Brain pericyte (primary cell): ENCODE measurements at regions not wholly inside any gene's neighbourhood (a gene's known extent, or its start where the extent isn't known, plus 50 kb on each side); places are given as distances from the start of the nearest gene placed in this dataset.

Experiments
- DNase-seq: peaks from one replicate; pipeline ENCODE4 v3.0.0-alpha.2; 2012; ENCODE audit warnings: low read depth, low spot score

DNA sequence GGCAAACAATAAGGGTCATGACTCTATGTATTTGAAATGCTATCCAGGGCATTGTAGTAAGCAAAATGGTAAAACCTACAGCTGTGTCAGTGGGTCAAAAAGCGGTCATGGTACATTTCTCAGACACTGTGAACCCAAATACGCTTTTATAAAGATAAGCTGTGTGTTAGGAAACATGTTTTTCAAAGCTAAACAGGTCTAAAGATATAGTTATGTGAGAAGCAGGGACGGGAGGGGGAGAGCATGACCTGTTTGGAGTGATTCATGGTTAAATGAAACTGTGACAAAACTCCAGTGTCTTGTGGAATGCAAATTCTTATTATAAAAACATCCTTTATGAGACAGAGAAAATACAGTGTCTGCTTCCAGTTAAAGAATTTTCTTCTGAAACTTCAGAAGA, 205.4 kb upstream of the BMP2 start:
- DNase-seq, result no peak

DNA sequence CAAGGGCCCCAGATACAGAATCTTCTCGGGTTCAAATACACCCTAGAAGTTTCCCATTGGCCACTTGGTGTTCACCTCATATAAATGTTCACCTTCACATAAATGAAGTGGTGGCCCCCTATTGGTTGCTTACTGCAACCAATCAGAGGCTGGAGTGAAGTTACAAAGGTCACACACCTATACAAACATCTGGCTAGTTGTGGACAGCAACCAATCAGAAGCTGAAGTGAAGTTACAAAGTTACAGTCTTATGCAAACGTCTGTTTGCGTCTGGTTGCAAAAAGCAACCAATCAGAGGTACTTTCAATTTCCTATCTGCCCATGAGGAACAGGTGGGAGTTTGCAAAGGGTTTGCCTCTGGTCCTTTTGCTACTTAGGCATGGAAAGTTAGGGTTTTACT, 206.5 kb upstream of the BMP2 start:
- no peak for DNase-seq

DNA sequence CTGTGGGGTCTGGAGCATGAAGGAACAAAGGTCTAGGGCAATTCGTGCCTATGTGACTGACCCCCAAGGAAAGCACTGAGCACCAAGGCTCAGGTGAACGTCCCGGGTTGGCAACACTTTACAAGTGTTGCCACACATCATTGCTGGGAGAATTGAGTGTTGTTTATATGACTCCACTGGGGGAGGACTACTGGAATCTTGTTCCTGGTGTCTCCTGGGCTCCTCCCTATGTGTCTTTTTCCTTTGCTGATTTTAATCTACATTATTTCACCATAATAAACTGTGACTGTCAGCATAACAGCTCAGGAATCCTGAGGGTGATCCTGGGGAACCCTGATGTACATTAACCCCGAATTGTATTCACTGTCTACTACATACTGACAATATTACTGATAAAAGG, 207.7 kb upstream of the BMP2 start:
- no peak for DNase-seq

DNA sequence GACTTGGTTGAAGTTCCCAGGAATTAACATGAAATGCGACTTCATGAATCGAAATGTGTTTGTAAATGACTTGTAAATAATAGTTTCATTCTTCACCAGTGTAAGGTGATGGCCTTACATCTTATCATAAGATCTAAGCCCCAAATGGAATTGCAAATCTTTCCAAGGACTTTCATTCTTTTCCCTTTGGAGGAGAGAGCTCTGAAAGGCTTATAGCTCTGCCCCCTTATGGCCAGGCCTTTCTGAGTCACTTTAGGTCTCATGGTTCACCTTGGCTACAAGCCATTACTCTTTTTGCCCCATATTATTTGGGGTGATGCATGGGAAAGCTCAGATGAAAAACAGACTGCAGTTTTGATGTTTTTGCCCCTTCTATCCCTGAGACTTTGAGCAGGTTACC, 209.1 kb upstream of the BMP2 start:
- DNase-seq, result no peak

DNA sequence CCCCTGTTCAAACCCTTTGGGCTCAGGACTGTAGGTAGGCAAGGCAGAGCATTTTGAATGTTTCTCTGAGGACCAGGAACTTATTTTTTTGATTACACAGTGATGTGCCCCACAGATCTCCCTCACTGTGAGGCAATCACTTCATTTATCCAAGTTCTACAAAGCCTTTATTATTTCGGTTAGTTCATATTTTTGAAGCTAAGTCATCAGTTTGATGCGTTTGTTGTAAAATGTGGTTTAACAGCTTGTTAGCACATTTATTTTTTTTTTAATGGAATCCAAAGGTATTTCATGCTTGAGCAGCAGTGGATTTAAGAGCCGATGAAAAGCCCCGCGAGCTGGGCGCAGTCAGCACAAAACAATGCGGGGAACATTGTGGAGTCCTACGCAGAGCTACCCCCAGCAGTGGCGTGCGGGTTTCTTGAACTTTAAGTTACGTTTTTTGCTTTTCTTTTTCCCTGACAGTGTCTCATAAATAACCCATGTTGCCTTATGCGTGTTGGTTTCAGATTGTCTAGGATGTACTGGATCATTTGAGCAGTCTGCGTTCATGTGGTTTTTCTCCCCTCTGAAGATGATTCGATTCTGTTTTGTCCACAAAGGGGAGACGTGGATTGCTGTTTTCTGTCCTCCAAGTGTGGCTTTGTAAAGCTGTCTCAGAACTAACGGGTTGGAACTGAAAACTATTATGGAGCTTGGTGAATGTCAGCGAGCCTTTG, 233.6 kb upstream of the BMP2 start:
- DNase-seq, result peak; percentile 46

DNA sequence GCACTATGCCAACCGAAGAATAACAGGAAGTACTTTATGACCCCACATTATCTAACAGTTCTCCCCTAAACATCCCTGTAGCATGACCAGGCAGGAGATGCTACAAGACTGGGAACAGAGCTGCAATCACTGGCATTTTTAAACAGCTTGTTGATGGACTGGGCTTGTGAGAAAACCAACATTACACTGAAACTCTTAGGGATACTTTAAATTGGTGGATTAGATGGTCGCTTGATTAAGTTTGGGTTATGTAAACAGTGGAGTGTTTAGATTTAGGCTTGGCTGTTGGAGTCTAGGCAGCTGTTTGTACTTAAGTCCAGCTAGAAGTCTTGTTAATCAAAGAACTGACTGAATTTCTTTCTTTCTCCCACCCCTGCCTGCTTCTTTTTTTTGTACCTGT, 234.1 kb upstream of the BMP2 start:
- peak; percentile 34 for DNase-seq

DNA sequence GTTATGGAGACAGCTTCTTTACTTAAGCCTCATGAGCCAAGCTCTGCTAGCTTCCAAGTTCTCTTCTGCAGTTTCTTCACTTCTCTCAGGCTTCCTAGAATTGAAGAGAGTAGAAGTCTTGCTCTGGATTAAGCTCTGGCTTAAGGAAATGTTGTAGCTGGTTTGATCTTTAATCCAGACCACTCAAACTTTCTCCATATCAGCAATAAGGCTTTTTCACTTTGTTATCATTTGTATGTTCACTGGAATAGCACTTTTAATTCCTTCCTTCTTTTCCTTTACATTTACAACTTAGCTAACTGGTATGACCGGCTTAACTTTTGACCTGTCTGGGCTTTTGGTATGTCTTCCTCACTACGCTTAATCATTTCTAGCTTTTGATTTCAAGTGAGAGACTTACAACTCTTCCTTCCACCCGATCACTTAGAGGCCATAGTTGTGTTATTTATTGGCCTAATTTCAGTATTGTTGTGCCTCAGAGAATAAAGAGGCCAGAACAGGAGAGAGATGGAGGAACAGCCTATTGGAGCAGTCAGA, 236.6 kb upstream of the BMP2 start:
- no peak for DNase-seq

DNA sequence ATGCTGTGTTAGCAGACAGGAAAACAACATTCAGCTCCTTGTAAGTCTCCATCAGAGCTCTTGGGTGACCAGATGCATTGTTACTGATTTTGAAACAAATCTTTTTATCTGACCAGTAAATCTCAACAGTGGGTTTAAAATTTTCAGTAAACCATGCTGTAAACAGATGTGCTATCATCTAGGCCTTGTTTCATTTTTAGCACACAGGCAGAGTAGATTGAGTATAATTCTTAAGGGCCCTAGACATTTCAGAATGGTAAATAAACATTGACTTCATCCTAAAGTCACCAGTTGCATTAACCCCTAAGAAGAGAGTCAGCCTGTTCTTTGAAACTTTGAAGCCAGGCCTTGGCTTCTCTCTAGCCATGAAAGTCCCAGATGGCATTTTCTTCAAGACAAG, 237.2 kb upstream of the BMP2 start:
- no peak for DNase-seq

DNA sequence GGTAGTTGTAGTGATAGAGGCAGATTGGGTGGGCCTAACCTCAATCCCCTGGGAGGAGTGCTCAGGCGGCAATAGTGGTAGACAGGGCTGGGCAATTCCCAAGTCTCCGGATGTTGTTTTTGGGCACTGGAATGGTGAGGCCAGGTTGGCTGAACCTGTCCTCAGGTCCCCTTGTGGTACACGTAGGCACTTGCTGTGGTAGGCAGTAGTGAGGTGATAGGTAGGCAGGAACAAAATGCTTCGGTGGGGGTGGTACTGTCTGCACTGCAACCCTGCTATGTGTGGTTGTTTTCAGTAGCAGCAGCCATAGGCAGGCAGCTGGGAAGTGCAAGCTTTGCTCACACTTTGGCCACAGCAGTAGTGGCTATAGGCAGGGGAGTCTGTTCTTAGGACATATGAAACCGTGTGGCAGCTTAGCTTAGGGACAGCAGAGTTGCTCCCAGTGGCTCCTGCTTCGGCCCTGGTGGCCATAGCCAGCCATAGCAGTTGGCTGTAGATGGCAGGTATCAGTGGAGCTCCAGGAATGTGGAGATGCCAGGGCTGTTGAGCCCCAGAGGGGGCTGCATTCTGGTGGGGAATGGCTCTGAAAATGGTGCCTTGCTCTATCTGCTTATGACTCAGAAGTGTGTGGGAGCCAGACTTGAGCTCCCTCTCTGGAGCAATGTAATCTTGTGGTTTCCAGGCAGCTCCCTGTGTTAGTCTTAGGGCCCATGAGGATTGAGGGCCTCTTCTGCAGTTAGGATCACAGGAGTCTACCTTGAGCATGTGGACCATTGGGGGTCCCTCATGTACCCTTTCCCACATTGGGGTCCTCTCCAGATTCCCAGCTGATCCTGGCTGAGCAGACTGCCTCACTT, 241.8 kb upstream of the BMP2 start:
- DNase-seq, result no peak

DNA sequence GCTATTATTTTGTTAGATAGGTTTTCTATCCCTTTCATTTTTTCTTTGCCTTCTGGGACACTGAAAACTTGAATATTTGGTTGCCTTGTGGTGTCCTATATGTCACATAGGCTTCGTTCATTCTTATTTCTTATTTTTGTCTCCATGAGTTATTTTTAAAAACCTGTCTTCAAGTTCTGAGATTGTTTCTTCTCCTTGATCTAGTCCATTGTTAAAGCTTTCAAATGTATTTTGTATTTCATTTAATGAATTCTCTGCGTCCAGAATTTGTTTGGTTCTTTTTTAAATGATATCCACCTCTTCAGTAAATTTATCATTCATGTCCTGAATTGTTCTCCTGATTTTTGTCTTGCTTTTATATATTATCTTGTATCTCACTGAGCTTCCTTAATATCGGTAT, 243.2 kb upstream of the BMP2 start:
- DNase-seq, result no peak

DNA sequence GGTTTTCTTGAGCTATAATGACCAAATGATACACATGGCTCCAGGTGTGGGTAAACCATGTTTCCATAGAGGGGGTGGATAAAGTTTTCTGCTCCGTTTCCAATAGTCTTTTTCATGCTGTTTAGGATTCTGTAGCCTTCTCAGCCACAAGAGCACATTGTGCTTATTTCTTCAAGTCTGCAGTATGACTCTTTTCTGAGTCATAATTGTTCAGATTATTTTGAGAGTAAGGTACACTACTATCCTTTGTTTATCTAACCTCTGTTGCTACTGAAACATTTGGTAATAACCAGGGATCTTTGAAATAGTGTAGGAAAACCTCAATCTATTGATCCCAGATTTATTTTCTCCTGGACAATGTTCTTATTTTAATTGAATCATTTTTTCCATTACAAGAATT, 247.9 kb upstream of the BMP2 start:
- DNase-seq, result peak; percentile 50

DNA sequence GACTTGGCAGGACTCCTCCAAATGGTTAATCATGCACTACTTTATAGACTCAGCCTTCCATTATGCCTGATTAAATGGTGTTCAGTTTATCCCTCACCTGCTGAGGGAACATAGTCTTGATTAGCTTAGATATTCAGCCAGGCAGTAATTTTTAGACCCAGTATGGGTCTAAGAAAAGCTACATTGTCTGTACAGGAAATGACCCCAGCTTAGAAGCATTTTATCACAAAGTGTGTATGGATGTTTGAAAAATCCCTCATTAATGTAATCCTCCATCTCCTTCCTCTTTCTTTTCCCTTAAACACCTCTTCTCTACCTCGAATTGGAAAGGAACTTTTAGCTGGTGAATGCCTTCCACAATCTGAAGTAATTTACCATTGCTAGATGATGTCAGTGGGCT, 252.2 kb upstream of the BMP2 start:
- no peak for DNase-seq

DNA sequence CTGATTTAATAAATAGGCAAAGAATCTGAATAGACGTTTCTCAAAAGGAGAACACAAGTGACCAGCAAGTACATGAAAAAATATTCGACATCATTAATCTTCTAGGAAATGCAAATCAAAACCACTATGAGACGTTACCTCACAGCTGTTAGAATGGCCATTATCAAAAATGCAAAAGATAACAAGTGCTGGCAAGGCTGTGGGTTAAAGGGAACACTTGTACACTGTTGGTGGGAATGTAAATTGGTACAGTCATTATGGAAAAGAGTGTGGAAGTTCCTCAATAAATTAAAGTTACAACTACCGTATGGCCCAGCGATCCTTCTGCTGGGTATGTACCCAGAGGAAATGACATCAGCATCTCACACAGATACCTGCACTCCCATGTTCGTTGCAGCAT, 253.9 kb upstream of the BMP2 start:
- no peak for DNase-seq

DNA sequence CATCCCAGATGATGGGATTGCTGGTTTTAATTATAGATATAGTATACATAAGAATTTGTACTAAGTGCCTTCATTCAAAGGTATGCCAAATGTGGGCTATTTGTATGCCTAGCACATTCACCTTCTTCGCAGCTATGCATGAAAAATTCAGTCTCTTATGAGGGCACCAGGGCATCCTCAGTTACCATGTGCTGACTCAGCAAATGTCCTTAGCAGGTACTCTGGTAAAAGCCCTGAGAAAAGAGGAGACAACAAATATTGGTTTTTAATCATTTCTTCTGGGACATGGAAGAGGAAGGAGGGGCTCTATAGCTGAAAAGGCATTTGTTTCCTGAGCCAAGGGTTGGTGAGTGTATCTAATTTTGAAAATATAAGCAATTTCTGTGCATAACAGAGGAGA, 258.1 kb upstream of the BMP2 start:
- DNase-seq, result no peak

DNA sequence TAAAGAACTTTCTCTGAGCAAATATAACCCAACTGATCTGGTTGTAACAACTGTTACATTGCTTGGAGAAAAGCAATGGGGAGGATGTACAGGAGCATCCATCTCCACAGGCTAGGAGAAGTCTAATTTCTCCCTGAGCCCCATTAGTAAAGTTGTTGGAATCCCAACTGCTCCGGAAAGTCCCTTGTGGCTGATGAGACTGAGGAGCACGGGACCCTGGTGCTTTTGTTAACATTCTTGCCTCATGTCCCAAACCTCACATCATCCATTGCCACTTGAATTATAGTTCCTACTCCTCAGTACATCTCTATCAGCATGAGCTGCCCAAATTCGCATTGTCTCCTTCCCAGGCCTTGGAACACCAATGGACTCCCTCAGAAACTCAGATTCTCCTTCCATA, 260.6 kb upstream of the BMP2 start:
- DNase-seq, result no peak

DNA sequence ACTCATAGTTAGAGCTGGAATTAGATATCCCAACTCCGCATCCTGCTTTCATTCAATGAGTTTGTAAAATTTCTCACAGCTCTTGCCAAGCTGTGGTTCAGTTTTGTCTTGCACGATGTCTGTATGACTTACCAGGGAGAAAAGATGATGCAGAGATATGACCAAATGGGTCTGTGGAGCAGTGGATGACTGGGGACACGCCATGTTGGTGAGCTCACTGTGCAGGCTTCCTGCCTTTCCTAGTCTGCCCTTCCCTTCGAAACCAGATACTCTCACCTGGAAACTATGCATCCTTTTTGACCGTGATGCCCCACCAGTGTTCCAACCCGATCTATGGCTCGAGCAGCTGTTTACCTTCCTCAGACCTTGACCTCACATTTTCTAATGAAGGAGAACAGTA, 262.7 kb upstream of the BMP2 start:
- no peak for DNase-seq

DNA sequence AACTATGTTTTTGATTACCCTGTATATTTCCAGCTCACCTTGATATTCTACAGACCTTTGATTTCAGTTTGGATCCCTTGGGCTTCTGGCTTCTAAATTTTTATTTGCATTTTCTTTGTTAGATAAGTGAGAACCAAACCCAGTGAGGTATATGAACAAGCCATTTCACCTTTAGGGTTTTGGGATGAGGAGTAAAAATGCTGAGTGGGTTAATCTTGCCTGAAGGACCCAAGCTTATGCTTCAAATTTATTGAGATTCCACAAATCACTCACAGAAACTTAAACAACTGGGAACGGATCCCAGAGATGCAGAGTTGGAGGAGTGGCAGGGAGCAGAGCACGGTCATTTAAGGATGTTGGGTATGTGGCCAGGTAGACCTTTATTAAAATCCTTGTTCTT, 263.3 kb upstream of the BMP2 start:
- DNase-seq, result no peak

DNA sequence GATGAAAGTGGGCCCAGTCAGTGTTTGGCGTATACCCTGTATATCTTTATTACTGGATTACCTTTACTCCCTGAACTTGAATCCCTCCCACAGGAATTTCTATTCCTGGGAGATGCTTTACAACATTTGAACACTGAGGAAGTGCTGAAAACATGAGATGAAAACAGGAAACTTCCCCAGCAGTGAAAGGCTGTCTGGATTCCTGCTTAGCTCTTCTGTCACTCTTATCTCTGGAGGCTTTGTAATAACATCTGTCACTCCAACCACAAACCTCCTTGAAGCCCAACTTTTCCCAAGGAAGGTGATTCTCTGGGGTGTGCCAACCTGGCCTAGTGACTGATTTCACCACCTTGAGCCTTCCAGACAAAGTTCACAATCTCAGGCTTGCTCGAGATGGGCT, 264.5 kb upstream of the BMP2 start:
- DNase-seq, result no peak

DNA sequence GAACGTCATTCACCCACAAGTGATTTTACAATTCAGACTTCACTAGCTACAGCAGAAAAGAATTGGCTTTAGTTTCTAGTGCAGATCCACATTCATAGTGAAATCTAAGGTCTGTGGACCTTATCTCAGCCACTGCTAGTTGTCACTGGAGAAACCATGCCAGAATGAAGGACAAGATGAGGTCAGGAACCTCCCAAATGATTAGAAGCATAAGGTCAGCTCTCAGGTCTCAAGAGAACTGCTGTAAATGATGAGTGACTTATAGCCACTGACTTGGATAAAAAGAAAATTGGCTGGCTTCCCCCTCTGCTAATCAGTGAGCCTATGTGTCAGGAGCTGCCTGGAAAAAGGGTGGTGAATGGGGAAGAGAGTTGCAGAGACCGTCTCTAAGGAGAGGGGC, 265.3 kb upstream of the BMP2 start:
- DNase-seq, result no peak

DNA sequence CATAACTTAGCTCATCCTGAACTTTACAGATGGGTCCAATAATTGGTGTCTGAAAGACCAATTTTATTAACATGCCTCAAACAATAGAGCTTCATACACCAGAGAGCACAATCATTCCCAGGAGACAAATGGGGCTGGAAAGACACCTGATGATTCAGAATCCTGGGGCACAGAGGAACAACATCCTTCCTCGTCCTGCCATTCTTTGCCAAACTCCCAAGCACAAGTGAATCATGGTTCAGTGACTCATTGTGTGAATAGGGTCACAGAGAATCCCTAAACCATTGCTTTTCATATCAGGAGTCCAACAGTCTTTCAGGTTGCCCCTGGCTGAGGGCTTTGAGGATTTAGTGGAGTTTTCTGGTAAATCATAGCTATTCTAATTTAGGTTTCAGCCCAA, 266.4 kb upstream of the BMP2 start:
- peak; percentile 8 for DNase-seq

DNA sequence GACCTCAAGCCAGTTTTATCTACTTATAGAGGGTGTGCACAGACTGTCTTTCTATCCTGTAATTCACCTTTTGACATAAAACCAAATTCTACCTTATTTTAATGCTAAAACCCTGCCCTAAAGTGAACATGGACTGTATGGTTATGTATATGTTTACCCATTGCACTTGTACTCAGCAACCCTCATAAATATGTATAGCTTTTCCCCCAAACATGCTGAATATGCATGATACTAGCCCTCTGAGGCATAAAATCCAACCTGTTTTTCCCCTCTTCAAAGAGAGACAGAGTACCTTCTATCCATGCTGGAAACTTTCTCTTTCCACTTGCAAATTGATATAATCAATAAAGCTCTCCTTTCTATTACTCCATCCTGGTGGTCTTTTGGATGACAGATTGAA, 267.9 kb upstream of the BMP2 start:
- DNase-seq, result no peak

DNA sequence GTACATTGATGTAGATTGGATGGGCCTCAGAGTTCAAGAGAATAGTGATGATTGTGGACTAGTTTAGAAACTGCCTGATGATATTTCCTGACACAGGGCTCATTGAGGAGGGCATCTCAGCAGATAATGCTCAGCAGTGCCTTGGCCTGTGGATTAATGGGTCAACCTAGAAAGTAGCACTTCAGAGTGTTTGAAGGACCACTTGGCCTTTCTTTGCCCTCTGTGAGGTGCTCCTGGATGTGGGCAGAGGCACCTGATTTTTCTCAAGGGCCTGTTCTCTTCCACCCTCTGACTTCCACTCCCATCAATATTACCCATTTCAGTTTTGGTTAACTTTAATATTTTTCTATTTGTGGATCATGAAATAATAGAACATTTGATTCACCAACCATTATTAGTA, 270.6 kb upstream of the BMP2 start:
- DNase-seq, result no peak

DNA sequence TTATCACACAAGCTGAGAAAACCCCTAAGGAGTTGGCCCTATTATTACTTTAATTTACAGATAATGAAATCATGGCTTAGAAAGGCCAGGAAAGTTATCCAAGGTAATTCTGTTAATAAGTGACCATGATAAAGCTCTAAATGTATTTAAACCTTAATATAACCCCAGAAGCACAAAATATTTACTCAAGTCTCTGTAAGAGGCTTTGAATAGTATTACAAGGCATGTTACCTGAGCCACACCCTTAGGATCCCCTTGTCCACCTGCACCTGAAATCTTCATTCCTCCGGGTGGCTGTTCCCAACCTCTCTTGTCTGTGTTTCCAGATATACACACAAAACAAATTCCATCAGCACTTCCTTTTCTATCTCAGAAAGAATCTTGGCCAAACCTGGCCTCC, 271.6 kb upstream of the BMP2 start:
- DNase-seq, result no peak
